Urinary bladder (tissue), 3 donors: ENCODE measurements at regions not wholly inside any gene's neighbourhood (a gene's known extent, or its start where the extent isn't known, plus 50 kb on each side); places are given as distances from the start of the nearest gene placed in this dataset.

Source experiments
- DNase-seq: peaks from one replicate; pipeline ENCODE4 v3.0.0-alpha.2; 2015; ENCODE audit errors: extremely low spot score
- H3K27ac ChIP-seq: one replicate; pipeline ENCODE4 v1.5.1; 2013; ENCODE audit warnings: low read depth, mild to moderate bottlenecking, moderate library complexity
- H3K36me3 ChIP-seq: one replicate; pipeline ENCODE4 v1.6.1; 2013; ENCODE audit warnings: mild to moderate bottlenecking, moderate library complexity; ENCODE audit not compliant: insufficient read depth
- H3K4me1 ChIP-seq: one replicate; pipeline ENCODE4 v1.6.1; 2013; ENCODE audit warnings: mild to moderate bottlenecking, moderate library complexity; ENCODE audit not compliant: insufficient read depth
- H3K4me3 ChIP-seq: one replicate; pipeline ENCODE4 v1.5.1; 2013; ENCODE audit warnings: low read depth, low read length
- WGBS: extraction: QIAGEN DNeasy Blood & Tissue Kit; methylation state at CpG from one replicate; pipeline ENCODE4 v1.1.7; 2013; 5-methylcytosine and 5-hydroxymethylcytosine counted together
- donor health status: healthy with polysubstance abuse.
- donor health status: healthy.

GRCh38 chr13:76338003-76338402 lies 548.2 kb downstream of the KCTD12 start:
- no peak for DNase-seq
- H3K4me1 ChIP-seq: no peaks in the 10 kb centered on the region
- no peak overlapping the region for H3K27ac ChIP-seq
- no peak overlapping the region for H3K4me3 ChIP-seq
- 87% methylated on average over 2 of the region's 2 CpGs for WGBS
- no peaks in the 10 kb centered on the region for H3K36me3 ChIP-seq

GRCh38 chr13:76336889-76337844 lies 549.0 kb downstream of the KCTD12 start:
- no peak overlapping the region for H3K4me3 ChIP-seq
- H3K36me3 ChIP-seq: no peaks in the 10 kb centered on the region
- no peak for DNase-seq
- H3K27ac ChIP-seq: no peak overlapping the region
- H3K4me1 ChIP-seq: no peaks in the 10 kb centered on the region
- 57% methylated on average over 2 of the region's 2 CpGs for WGBS

- no peak overlapping the region for H3K27ac ChIP-seq
- no peaks in the 10 kb centered on the region for H3K36me3 ChIP-seq
- no peak overlapping the region for H3K4me3 ChIP-seq
- no peak for DNase-seq
- no peaks in the 10 kb centered on the region for H3K4me1 ChIP-seq
These were observed 550.7 kb downstream of the KCTD12 start for GRCh38 chr13:76335463-76335862.

GRCh38 chr13:76331943-76332712 lies 554.1 kb downstream of the KCTD12 start:
- Histone ChIP-seq H3K27ac (no peak overlapping the region), H3K4me3 (no peak overlapping the region), H3K36me3 (no peaks in the 10 kb centered on the region), H3K4me1 (no peaks in the 10 kb centered on the region)
- 10% methylated on average over 1 of the region's 1 CpG for WGBS
- DNase-seq: no peak

GRCh38 chr13:76330761-76331160 lies 555.4 kb downstream of the KCTD12 start:
- Histone ChIP-seq H3K4me1 (no peaks in the 10 kb centered on the region), H3K27ac (no peak overlapping the region), H3K36me3 (no peaks in the 10 kb centered on the region), H3K4me3 (no peak overlapping the region)
- 47% methylated on average over 2 of the region's 2 CpGs for WGBS
- no peak for DNase-seq

GRCh38 chr13:76329866-76330580 lies 556.2 kb downstream of the KCTD12 start:
- Histone ChIP-seq H3K36me3 (no peaks in the 10 kb centered on the region), H3K27ac (no peak overlapping the region), H3K4me1 (no peaks in the 10 kb centered on the region), H3K4me3 (no peak overlapping the region)
- DNase-seq: no peak
- 52% methylated on average over 2 of the region's 2 CpGs for WGBS

GRCh38 chr13:76329004-76329403 lies 557.2 kb downstream of the KCTD12 start:
- WGBS: 88% methylated on average over 3 of the region's 3 CpGs
- Histone ChIP-seq H3K27ac (no peak overlapping the region), H3K4me3 (no peak overlapping the region), H3K4me1 (no peaks in the 10 kb centered on the region), H3K36me3 (no peaks in the 10 kb centered on the region)
- no peak for DNase-seq

- WGBS: 75% methylated on average over 1 of the region's 1 CpG
- DNase-seq: no peak
- H3K27ac ChIP-seq: no peak overlapping the region
- H3K4me1 ChIP-seq: no peaks in the 10 kb centered on the region
- H3K36me3 ChIP-seq: no peaks in the 10 kb centered on the region
- H3K4me3 ChIP-seq: no peak overlapping the region
These were observed 559.9 kb downstream of the KCTD12 start for GRCh38 chr13:76326343-76326742.

GRCh38 chr13:76319921-76320320 lies 566.3 kb downstream of the KCTD12 start:
- H3K36me3 ChIP-seq: no peaks in the 10 kb centered on the region

GRCh38 chr13:76316998-76317527 lies 569.1 kb downstream of the KCTD12 start:
- DNase-seq: no peak
- Histone ChIP-seq H3K27ac (no peak overlapping the region), H3K4me1 (no peaks in the 10 kb centered on the region), H3K36me3 (no peaks in the 10 kb centered on the region), H3K4me3 (no peak overlapping the region)

More at GRCh38 chr13:76319921-76320320, 566.3 kb downstream of the KCTD12 start:
- no peak overlapping the region for H3K27ac ChIP-seq
- no peak overlapping the region for H3K4me3 ChIP-seq
- no peaks in the 10 kb centered on the region for H3K4me1 ChIP-seq
- no peak for DNase-seq

- 71% methylated on average over 6 of the region's 6 CpGs for WGBS
- no peak for DNase-seq
- Histone ChIP-seq H3K36me3 (no peaks in the 10 kb centered on the region), H3K4me1 (no peaks in the 10 kb centered on the region), H3K27ac (no peak overlapping the region), H3K4me3 (no peak overlapping the region)
These were observed 571.7 kb downstream of the KCTD12 start for GRCh38 chr13:76314495-76314894.

GRCh38 chr13:76307142-76307541 lies 579.1 kb downstream of the KCTD12 start:
- DNase-seq: no peak
- 24% methylated on average over 4 of the region's 4 CpGs for WGBS
- Histone ChIP-seq H3K4me3 (no peak overlapping the region), H3K4me1 (no peaks in the 10 kb centered on the region), H3K27ac (no peak overlapping the region), H3K36me3 (no peaks in the 10 kb centered on the region)

- DNase-seq: no peak
- no peaks in the 10 kb centered on the region for H3K4me1 ChIP-seq
- H3K36me3 ChIP-seq: no peaks in the 10 kb centered on the region
- no peak overlapping the region for H3K27ac ChIP-seq
- H3K4me3 ChIP-seq: no peak overlapping the region
- 89% methylated on average over 4 of the region's 4 CpGs for WGBS
These were observed 585.5 kb downstream of the KCTD12 start for GRCh38 chr13:76300688-76301087.
